Activated effector memory CD4-positive, alpha-beta T cell treated with anti-CD3 and anti-CD28 coated beads, Interleukin-2, amount 50 U/mL, for 16 hours (primary cell): ENCODE measurements at regions not wholly inside any gene's neighbourhood (a gene's known extent, or its start where the extent isn't known, plus 50 kb on each side); places are given as distances from the start of the nearest gene placed in this dataset.

ENCODE experiments used
- DNase-seq: peaks from one replicate; pipeline ENCODE4 v3.0.0-alpha.2; 2020

- DNase-seq, result no peak
These were observed 269.3 kb downstream of the BUD13 start for GRCh38 chr11:116503216-116504160.

- no peak for DNase-seq
These were observed 270.1 kb downstream of the BUD13 start for GRCh38 chr11:116502641-116503061.

GRCh38 chr11:116501728-116502127 is 271.1 kb downstream of the BUD13 start:
- no peak for DNase-seq

GRCh38 chr11:116500947-116501602 is 271.7 kb downstream of the BUD13 start:
- no peak for DNase-seq

GRCh38 chr11:116500026-116500946 is 272.5 kb downstream of the BUD13 start:
- no peak for DNase-seq

GRCh38 chr11:116499396-116500003 is 273.3 kb downstream of the BUD13 start:
- peak; percentile 69 for DNase-seq

GRCh38 chr11:116498161-116498560 is 274.6 kb downstream of the BUD13 start:
- DNase-seq, result no peak

GRCh38 chr11:116492600-116492999 is 280.2 kb downstream of the BUD13 start:
- no peak for DNase-seq

- DNase-seq, result no peak
These were observed 283.9 kb downstream of the BUD13 start for GRCh38 chr11:116488836-116489389.

- no peak for DNase-seq
These were observed 287.4 kb downstream of the BUD13 start for GRCh38 chr11:116485425-116485824.

GRCh38 chr11:116482716-116483115 is 290.1 kb downstream of the BUD13 start:
- no peak for DNase-seq

- no peak for DNase-seq
These were observed 291.6 kb downstream of the BUD13 start for GRCh38 chr11:116481126-116481675.

- DNase-seq, result no peak
These were observed 293.8 kb downstream of the BUD13 start for GRCh38 chr11:116478669-116479668.

GRCh38 chr11:116478205-116478604 is 294.6 kb downstream of the BUD13 start:
- DNase-seq, result no peak

GRCh38 chr11:116473790-116474346 is 298.9 kb downstream of the BUD13 start:
- DNase-seq, result no peak

GRCh38 chr11:116473206-116473769 is 299.5 kb downstream of the BUD13 start:
- DNase-seq, result no peak

- DNase-seq, result no peak
These were observed 300.1 kb downstream of the BUD13 start for GRCh38 chr11:116472651-116473050.

- DNase-seq, result no peak
These were observed 301.1 kb downstream of the BUD13 start for GRCh38 chr11:116471608-116472256.

GRCh38 chr11:116468699-116469098 is 304.1 kb downstream of the BUD13 start:
- no peak for DNase-seq
